H9 (cell line): ENCODE measurements at regions not wholly inside any gene's neighbourhood (a gene's known extent, or its start where the extent isn't known, plus 50 kb on each side); places are given as distances from the start of the nearest gene placed in this dataset.

Experiments
- DNase-seq: peaks from one replicate; pipeline ENCODE4 v3.0.0-alpha.2; 2017
- H2AFZ ChIP-seq: one replicate; pipeline ENCODE4 v1.6.1; 2013; ENCODE audit warnings: mild to moderate bottlenecking, low read length, control low read depth, moderate library complexity
- H2AK5ac ChIP-seq: 2 replicates; pipeline ENCODE4 v1.6.1; 2013; ENCODE audit warnings: low read length, control low read depth, mixed read lengths; ENCODE audit not compliant: insufficient read length
- H2BK120ac ChIP-seq: one replicate; pipeline ENCODE4 v1.6.1; 2013; ENCODE audit warnings: low read depth, mild to moderate bottlenecking, low read length, control low read depth, inconsistent platforms; ENCODE audit not compliant: poor library complexity, severe bottlenecking
- H2BK12ac ChIP-seq: 2 replicates; pipeline ENCODE4 v1.6.1; 2013; ENCODE audit warnings: low read length, control low read depth, mixed read lengths, low read depth; ENCODE audit not compliant: insufficient read length
- H2BK15ac ChIP-seq: 2 replicates; pipeline ENCODE4 v1.6.1; 2013; ENCODE audit warnings: low read depth, low read length, control low read depth
- H2BK20ac ChIP-seq: one replicate; pipeline ENCODE4 v1.6.1; 2013; ENCODE audit warnings: low read depth, mild to moderate bottlenecking, low read length, control low read depth, inconsistent platforms; ENCODE audit not compliant: poor library complexity, severe bottlenecking
- H2BK5ac ChIP-seq: 2 replicates; pipeline ENCODE4 v1.6.1; 2013; ENCODE audit warnings: low read length, control low read depth, mixed read lengths; ENCODE audit not compliant: insufficient read length
- H3K14ac ChIP-seq: 2 replicates; pipeline ENCODE4 v1.6.1; 2013; ENCODE audit warnings: low read length, control low read depth; ENCODE audit not compliant: insufficient read depth
- H3K18ac ChIP-seq: 2 replicates; pipeline ENCODE4 v1.6.1; 2013; ENCODE audit warnings: low read depth, mild to moderate bottlenecking, mixed read lengths, low read length, control low read depth; ENCODE audit not compliant: insufficient read length
- H3K23ac ChIP-seq: 2 replicates; pipeline ENCODE4 v1.6.1; 2013; ENCODE audit warnings: low read length, control low read depth, mixed read lengths, low read depth; ENCODE audit not compliant: insufficient read length
- H3K23me2 ChIP-seq: 2 replicates; pipeline ENCODE4 v1.6.1; 2013; ENCODE audit warnings: low read depth, mild to moderate bottlenecking, mixed read lengths, low read length, control low read depth; ENCODE audit not compliant: insufficient read length, poor library complexity, severe bottlenecking
- H3K27ac ChIP-seq: 2 replicates; pipeline ENCODE4 v1.5.1; 2013; ENCODE audit warnings: low read length, control low read depth, mixed read lengths, low read depth; ENCODE audit not compliant: insufficient read length
- H3K27me3 ChIP-seq: 2 replicates; pipeline ENCODE4 v1.6.1; 2013; ENCODE audit warnings: low read length, control low read depth, inconsistent platforms; ENCODE audit not compliant: insufficient read depth
- H3K4ac ChIP-seq: 2 replicates; pipeline ENCODE4 v1.6.1; 2013; ENCODE audit warnings: low read depth, mild to moderate bottlenecking, control low read depth, inconsistent platforms, low read length, moderate library complexity
- H3K4me1 ChIP-seq: 2 replicates; pipeline ENCODE4 v1.6.1; 2013; ENCODE audit warnings: low read length, control low read depth, inconsistent platforms; ENCODE audit not compliant: insufficient read depth
- H3K4me2 ChIP-seq: 2 replicates; pipeline ENCODE4 v1.6.1; 2013; ENCODE audit warnings: low read length, control low read depth, mixed read lengths; ENCODE audit not compliant: insufficient read length, insufficient read depth
- H3K56ac ChIP-seq: 2 replicates; pipeline ENCODE4 v1.6.1; 2013; ENCODE audit warnings: low read depth, mild to moderate bottlenecking, mixed read lengths, low read length, control low read depth; ENCODE audit not compliant: insufficient read length
- H3K79me1 ChIP-seq: 2 replicates; pipeline ENCODE4 v1.6.1; 2013; ENCODE audit warnings: low read depth, mild to moderate bottlenecking, moderate library complexity, low read length, control low read depth, inconsistent platforms; ENCODE audit not compliant: insufficient read depth, poor library complexity, severe bottlenecking
- H3K79me2 ChIP-seq: 2 replicates; pipeline ENCODE4 v1.6.1; 2013; ENCODE audit warnings: low read length, control low read depth, inconsistent platforms; ENCODE audit not compliant: insufficient read depth
- H3K9ac ChIP-seq: 2 replicates; pipeline ENCODE4 v1.6.1; 2013; ENCODE audit warnings: low read length, control low read depth, mixed read lengths; ENCODE audit not compliant: insufficient read length; ENCODE audit errors: extremely low read depth
- H3K9me3 ChIP-seq: one replicate; pipeline ENCODE4 v1.6.1; 2013; ENCODE audit warnings: low read depth, low read length, inconsistent platforms; ENCODE audit not compliant: control insufficient read depth
- H3T11ph ChIP-seq: one replicate; pipeline ENCODE4 v1.6.1; 2013; ENCODE audit warnings: mild to moderate bottlenecking, low read length, control low read depth, inconsistent platforms
- H4K20me1 ChIP-seq: one replicate; pipeline ENCODE4 v1.6.1; 2013; ENCODE audit not compliant: control insufficient read depth, insufficient read length, insufficient read depth
- H4K5ac ChIP-seq: 2 replicates; pipeline ENCODE4 v1.6.1; 2013; ENCODE audit warnings: low read depth, mild to moderate bottlenecking, mixed read lengths, low read length, control low read depth; ENCODE audit not compliant: insufficient read length
- H4K8ac ChIP-seq: replicated peaks from 2 replicates; pipeline ENCODE4 v1.6.1; 2013; ENCODE audit warnings: low read length, control low read depth, mixed read lengths, low read depth; ENCODE audit not compliant: insufficient read length
- H4K91ac ChIP-seq: 2 replicates; pipeline ENCODE4 v1.6.1; 2013; ENCODE audit warnings: low read depth, mild to moderate bottlenecking, moderate library complexity, mixed read lengths, low read length, control low read depth; ENCODE audit not compliant: insufficient read length
- H3K27ac Mint-ChIP-seq, 3 experiments: 2 replicates in 2 of 3; 3 replicates in 1 of 3; pipeline ENCODE4 v1.8.0; 2020 to 2021; ENCODE audit warnings: mixed read lengths in 3 of 3, mild to moderate bottlenecking in 1 of 3, moderate library complexity in 1 of 3
- H3K27me3 Mint-ChIP-seq: 2 replicates; pipeline ENCODE4 v1.8.0; 2021; ENCODE audit warnings: low read depth, mild to moderate bottlenecking, moderate library complexity, mixed read lengths
- H3K36me3 Mint-ChIP-seq, 3 experiments: 2 replicates in 2 of 3; 3 replicates in 1 of 3; pipeline ENCODE4 v1.8.0; 2020 to 2021; ENCODE audit warnings: low read depth in 3 of 3, mixed read lengths in 3 of 3; ENCODE audit not compliant: insufficient read depth in 1 of 3
- H3K4me1 Mint-ChIP-seq, 2 experiments: 2 replicates each; pipeline ENCODE4 v1.8.0; 2020; ENCODE audit warnings: mixed read lengths in 2 of 2
- H3K4me3 Mint-ChIP-seq, 2 experiments: 2 replicates in 1 of 2; 3 replicates in 1 of 2; pipeline ENCODE4 v1.8.0; 2020 to 2021; ENCODE audit warnings: mild to moderate bottlenecking in 2 of 2, mixed read lengths in 2 of 2, moderate library complexity in 1 of 2
- H3K9me3 Mint-ChIP-seq, 2 experiments: 2 replicates in 1 of 2; 3 replicates in 1 of 2; pipeline ENCODE4 v1.8.0; 2020; ENCODE audit warnings: mild to moderate bottlenecking in 2 of 2, mixed read lengths in 2 of 2, moderate library complexity in 1 of 2
- WGBS: extraction: QIAGEN DNeasy Blood & Tissue Kit; methylation state at CpG from one replicate; pipeline ENCODE4 v1.1.7; 2013; ENCODE audit warnings: missing lambda C conversion rate, low lambda C conversion rate, mixed read lengths; ENCODE audit not compliant: insufficient read length; ENCODE audit errors: extremely low coverage; 5-methylcytosine and 5-hydroxymethylcytosine counted together
- TF ChIP-seq, protein P1 (sequence below): fragments of 200-600 bp; sonication (generic); conservative IDR thresholded peaks from 3 replicates; pipeline ENCODE4 v1.8.0; 2021; ENCODE audit warnings: antibody characterized with exemption, mild to moderate bottlenecking

DNA sequence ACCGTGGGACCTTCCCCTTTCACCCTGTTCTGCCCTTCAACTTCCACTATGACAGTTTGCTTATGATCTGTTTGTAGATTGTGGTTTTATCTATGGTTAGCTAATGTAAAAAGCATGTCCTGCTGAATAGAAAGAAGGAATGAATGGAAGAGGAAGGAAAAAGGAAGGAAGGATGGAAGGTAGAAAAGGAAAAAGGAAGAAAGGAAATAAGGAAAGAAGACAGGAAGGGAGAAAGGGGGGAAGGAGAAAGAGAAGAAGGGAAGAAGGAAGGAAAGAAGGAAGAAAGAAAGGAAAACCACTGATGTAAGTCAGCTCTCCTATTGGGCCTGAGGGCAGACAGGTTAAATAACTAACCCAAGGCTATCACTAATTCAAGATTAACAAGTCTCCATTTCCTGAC is 319.1 kb upstream of the KLF3 start:
- no peak overlapping the region for H2BK5ac ChIP-seq

More for the DNA sequence above, 319.1 kb upstream of the KLF3 start:
- Histone ChIP-seq H2AK5ac (no peak overlapping the region), H3K9ac (no peak overlapping the region), H4K5ac (no peak overlapping the region), H2BK120ac (no peak overlapping the region), H4K91ac (no peak overlapping the region), H3K18ac (no peak overlapping the region), H2BK12ac (no peak overlapping the region), H3K23me2 (no peaks in the 10 kb centered on the region), H3K4me1 (no peaks in the 10 kb centered on the region), H3K4me2 (no peak overlapping the region), H3T11ph (no peak overlapping the region), H3K27me3 (no peaks in the 10 kb centered on the region), H2BK15ac (no peak overlapping the region), H2BK20ac (no peak overlapping the region), H3K9me3 (no peaks in the 10 kb centered on the region), H3K4ac (no peak overlapping the region), H3K14ac (no peak overlapping the region), H4K8ac (no peak overlapping the region), H3K23ac (no peak overlapping the region), H3K27ac (no peak overlapping the region), H3K79me1 (no peaks in the 10 kb centered on the region), H3K79me2 (no peaks in the 10 kb centered on the region), H4K20me1 (no peaks in the 10 kb centered on the region), H3K56ac (no peak overlapping the region), H2AFZ (no peak overlapping the region)
- no peak for DNase-seq
- no CpG with 5 or more reads among the region's 1 CpG for WGBS
- TF ChIP-seq, protein P1, sequence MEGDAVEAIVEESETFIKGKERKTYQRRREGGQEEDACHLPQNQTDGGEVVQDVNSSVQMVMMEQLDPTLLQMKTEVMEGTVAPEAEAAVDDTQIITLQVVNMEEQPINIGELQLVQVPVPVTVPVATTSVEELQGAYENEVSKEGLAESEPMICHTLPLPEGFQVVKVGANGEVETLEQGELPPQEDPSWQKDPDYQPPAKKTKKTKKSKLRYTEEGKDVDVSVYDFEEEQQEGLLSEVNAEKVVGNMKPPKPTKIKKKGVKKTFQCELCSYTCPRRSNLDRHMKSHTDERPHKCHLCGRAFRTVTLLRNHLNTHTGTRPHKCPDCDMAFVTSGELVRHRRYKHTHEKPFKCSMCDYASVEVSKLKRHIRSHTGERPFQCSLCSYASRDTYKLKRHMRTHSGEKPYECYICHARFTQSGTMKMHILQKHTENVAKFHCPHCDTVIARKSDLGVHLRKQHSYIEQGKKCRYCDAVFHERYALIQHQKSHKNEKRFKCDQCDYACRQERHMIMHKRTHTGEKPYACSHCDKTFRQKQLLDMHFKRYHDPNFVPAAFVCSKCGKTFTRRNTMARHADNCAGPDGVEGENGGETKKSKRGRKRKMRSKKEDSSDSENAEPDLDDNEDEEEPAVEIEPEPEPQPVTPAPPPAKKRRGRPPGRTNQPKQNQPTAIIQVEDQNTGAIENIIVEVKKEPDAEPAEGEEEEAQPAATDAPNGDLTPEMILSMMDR: no peak
- H3K4me1 Mint-ChIP-seq: no peaks in the 10 kb centered on the region
- H3K27me3 Mint-ChIP-seq: peaks cover 5% of the 10 kb centered on the region
- H3K36me3 Mint-ChIP-seq: peaks cover 5 to 9% (median 5%) of the 10 kb centered on the region in 3 experiments; a peak in 5 of 7 replicates
- H3K27ac Mint-ChIP-seq: no peak overlapping the region
- peaks cover 22 to 24% of the 10 kb centered on the region in 2 experiments for H3K9me3 Mint-ChIP-seq
- no peak overlapping the region for H3K4me3 Mint-ChIP-seq
